Superior temporal gyrus (tissue), 1 donor: ENCODE measurements at regions not wholly inside any gene's neighbourhood (a gene's known extent, or its start where the extent isn't known, plus 50 kb on each side); places are given as distances from the start of the nearest gene placed in this dataset.
"Not testable (repeated sequence)": the region's sequence is repeated elsewhere in the genome, so short reads cannot be mapped to it uniquely, and the experiment has no call there.

Source experiments
- DNase-seq: peaks from one replicate; pipeline ENCODE4 v3.0.0-alpha.2; 2016; ENCODE audit errors: extremely low spot score

DNA sequence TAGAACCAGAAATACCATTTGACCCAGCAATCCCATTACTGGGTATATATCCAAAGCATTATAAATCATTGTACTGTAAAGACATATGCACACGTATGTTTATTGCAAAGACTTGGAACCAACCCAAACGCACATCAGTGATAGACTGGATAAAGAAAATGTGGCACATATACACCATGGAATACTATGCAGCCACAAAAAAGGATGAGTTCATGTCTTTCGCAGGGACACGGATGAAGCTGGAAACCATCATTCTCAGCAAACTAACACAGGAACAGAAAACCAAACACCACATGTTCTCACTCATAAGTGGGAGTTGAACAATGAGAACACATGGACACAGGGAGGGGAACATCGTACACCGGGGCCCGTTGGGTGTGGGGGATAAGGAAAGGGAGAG, 242.2 kb downstream of the ACTR3 start:
- DNase-seq: not testable (repeated sequence)

DNA sequence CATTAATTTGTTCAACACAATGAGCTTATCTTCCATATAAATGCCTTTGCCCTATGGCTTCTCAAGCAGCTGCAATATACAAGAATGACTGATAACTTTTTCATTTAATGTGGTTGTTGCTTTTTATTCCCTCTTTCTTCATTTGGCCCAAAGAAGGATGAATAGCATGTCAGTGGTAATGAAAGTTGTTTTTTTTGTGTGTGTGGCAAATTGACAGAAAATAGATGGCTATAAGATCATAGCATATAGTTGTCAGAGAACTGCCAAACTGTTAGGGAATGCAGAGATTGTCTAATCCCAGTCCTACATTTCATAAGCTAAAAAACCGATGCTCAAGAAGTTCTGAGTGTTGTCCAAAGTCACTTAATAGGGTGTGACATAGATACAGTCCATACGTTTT, 244.3 kb downstream of the ACTR3 start:
- DNase-seq: no peak

DNA sequence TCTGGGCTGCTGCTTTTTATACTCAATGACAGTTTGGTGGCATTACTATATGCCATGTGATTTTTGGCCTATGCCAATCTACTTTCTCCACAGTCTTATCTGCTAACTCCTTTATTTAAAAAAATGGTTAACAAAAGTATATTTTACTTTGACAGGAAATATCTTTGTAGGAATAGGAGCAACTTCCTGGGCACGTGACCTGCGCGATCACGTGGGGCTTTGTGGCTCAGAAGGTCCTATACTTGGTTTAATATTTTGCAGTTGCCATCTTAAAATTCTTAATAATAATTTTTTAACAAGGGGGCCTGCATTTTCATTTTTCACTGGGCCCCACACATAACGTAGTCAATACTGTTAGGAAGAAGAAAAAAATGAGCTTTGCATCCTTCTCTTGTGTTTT, 249.7 kb downstream of the ACTR3 start:
- no peak for DNase-seq

DNA sequence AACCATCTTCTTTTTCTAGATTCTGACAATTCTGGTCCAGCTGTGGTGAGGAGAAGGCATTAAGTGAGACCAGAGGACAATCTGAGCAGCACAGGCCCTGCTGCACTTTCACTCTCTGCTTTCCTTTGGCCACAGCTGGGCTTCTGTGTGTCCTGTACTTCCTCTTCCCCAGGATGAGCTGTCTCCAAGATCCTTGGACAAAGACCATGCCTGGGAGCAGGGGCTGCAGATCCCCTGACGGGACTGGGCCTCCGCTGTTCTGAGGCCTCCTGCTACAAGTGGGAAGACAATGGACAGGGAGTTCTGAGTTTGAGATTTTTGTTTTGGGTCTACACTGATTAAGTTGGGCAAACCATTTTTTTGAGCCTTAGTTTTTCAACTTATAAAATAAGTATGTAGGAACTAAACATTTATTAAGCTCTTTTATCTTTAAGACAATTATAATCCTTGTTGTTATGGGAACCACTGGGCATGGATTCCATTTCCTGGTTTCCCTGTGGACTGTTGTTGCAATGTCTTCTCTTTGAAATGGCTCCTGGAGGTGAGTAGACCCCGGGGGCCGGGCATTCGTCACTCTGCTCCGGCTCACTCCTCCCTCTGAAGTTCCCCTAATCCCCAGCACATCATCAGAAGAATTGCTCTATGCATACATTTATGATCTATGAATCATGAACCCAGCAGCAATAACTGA, 266.6 kb downstream of the ACTR3 start:
- DNase-seq: no peak

DNA sequence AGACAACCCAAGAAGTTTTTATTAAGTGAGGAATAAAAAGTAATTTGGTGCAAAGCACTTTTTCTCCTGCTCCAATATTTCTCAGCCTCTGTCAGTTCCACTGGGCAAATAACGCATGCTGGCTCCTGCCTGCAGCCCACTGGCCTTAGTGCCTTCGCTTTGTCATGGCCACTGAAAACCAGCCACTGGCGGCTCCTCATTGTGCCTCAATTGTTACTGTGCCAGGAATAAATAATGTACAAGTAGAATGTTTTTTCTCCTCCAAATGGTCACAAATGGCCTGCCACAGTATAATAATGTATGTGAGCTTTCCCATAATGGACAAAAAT, 267.1 kb downstream of the ACTR3 start:
- no peak for DNase-seq

DNA sequence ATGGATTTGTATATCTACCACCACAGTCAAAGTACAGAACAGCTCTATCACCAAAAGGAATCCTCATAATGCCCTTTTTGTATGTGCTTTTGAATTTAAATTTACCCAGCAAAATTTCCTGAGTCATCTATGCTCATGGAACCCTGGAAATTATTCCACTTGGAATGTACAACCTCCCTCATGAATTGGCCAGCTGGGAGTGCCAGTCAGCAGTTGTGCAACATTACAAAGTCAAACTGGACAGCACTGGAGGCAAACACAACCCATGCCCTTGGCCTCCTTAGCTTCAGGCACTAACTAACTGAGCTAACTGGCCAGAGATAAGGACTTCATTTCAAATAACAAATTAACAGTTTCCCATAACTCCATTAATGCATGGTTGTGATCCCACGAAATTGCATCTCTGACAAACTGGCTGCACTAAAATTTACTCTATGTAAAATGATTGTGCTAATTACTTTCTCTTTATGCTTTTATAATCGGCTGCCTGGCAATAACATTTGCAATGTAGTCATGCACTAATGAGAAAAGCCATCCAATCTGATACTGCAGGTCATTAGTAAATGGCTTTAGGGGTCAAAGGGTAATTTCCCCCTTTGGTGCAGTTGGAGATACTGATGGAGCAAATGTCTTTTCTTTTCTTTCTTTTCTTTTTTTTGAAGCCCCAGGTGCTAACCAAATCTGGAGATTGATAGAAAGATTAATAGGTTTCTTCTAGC, 270.5 kb downstream of the ACTR3 start:
- DNase-seq: no peak

DNA sequence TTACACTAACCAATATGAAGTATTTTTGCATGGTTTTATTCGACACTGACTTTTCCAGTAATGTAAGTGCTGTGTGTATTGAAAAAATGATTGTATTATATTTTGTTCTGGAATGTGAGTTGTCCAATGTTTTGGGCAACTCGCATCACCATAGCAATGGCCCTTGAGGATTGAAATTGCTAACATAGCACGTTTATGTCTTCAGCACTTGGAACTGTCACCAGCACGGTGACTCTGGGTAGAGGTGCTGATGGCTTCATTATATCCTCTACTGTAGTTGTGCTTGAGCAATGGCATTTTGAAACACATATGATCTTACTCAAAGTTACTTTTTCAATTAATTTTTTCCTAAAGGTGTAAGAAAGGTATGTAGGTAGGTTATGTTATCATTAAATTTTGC, 271.5 kb downstream of the ACTR3 start:
- no peak for DNase-seq

DNA sequence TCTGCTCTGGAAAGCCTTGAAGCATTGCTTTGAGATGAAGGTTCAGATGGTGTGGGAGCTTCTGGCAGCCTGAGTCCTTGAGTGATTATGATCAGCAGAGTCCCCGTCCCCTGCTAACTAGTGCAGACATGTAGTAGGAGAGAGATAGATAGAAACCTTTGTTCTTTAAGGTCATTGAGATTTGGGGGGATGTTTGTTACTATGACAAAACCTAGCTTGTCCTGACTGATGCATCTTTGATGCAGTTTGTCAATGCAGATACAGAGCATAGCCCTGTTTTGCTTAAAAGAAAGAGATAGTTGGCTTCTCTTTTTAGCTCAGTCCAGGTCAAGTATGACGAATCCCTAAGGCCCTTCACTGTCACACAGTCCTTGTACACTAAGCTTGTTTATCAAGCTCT, 274.6 kb upstream of the DPP10 start:
- no peak for DNase-seq

DNA sequence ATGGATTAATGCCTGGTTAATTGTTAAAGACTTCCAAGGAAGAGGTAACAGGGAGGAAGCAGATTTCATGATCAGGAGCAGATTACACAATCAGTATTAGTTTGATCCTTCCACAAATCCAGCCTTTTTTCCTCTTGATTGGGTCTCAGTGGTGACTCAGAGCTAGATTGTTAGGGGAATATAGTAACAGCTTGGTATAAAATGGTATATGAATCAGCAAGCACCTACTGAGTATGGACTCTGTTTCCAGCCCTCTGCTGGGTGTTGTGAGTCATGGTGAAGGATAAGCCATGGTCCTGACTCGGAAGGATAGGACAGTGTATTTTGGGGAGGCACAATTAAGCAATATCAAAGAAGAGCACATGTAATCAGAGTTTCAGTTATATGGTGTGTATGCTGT, 272.4 kb upstream of the DPP10 start:
- no peak for DNase-seq

DNA sequence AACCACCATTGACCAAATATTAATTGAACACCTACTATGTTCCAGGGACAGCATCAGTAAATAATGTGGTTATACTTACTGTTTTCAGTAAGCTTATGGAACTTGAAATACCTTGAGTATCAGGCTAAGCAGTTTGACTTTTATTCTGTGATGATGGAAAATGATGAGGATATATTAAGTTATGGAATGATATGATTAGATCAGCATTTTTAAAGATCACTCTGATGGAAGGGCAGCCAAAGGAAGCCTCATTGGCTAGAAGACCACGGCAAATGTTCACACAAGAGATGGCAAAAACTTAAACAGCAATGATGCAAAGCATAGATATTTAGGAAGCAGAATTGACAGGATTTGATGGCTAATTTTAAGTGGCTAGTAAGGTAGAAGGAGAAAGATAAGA, 266.9 kb upstream of the DPP10 start:
- no peak for DNase-seq

DNA sequence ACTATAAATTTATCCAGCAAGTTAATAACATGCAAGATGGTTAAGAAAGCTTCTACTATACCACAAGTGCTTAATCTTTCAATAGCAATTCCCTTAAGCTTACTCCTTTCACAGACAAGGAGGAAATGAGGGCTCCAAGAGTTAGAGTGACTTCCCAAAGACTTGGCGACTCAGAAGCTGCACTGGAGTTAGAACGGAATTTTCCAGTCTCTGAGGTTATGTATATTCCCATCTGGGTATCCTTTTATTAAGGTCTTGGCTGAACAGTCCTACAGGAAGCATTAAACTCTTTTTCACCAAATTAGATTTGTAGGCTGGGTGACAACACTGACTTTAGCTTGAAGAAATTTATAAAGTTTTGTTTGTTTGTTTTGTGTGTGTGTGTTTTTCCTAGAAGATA, 256.9 kb upstream of the DPP10 start:
- DNase-seq: no peak

DNA sequence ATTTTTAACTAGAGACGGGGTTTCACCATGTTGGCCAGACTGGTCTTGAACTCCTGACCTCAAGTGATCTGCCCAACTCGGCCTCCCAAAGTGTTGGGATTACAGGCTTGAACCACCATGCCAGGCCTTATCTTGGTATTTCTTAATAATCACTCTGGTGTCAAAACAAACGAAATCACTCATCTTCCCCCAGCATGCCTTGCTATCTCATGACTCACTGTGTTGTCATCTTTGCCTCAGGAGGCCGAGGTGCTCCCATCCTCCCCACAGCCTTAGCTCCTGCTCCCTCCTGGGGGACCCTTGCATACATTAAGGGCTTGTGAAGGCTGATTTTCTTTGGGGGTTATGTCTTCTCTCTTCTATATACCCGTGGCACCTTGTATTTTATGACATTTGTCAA, 250.1 kb upstream of the DPP10 start:
- DNase-seq: no peak

DNA sequence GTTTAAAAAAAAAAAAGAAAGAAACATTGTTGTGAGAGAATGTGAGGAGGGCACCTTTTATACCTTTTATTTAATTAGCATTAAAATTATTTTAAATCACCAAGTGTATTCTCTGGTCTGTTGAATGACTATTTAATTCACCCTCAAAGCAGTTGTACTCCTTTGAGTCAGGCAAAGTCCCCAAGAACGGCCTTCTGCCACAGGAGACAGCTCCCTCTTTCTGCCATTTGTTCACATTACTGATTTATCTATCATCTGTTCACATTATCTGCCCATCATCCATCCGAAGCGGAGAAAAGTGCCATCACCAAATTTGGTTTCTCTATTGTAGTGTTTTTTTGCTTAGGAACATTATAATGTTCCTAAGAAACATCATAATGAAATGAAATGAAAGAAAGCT, 240.7 kb upstream of the DPP10 start:
- DNase-seq: no peak

DNA sequence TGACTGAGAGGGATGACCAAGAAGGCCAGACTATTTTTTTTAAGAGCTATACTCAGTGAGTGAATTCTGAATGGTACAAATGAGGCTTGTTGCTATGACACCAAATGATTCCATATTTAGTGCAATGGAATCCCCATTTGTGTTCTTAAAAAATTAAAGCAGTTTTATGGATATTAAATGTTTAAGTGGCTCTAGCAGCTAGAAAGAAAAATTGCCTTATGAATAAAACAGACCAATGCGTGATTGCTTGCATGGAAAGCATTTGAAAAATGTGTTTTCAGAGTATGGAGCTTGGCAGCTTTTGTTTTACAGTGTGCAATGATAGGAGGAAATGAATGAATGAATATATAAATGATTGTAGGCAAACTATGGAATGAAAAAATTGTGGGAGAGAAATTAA, 238.8 kb upstream of the DPP10 start:
- DNase-seq: no peak

DNA sequence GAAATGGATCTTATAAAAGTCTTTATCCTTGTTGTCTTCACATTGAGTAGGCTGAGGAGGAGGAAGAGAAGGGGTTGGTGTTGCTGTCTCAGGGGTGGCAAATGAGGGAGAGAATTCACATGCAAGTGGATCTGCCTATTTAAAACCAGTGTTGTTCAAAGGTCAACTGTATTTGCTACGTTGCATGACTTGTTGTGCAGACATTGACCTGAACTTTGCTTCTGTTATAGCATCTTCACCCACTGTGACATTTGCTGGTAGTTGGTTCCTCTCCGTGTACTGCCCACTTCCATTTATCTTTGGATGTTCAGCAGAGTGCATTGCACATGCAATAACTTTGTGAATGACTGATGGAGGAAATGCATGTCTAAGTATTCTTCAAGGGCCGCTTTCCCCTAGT, 228.6 kb upstream of the DPP10 start:
- no peak for DNase-seq

DNA sequence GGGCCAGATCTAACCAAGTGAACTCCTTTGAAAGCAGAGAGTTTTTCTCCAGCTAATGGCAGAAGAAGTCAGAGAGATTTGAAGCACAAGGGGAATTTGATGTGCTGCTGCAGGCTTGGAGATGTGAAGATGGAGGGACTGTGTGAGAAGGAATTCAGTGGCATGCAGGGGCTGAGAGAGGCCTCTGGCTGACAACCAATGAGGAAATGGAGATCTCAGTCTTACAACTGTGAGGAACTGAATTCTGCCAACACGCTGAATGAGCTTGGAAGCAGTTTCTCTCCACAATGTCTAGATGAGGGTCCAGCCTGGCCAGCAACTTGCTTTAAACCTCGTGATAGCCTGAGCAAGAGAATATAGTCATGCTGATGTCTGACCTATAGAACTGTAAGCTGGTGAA, 224.1 kb upstream of the DPP10 start:
- DNase-seq: no peak

DNA sequence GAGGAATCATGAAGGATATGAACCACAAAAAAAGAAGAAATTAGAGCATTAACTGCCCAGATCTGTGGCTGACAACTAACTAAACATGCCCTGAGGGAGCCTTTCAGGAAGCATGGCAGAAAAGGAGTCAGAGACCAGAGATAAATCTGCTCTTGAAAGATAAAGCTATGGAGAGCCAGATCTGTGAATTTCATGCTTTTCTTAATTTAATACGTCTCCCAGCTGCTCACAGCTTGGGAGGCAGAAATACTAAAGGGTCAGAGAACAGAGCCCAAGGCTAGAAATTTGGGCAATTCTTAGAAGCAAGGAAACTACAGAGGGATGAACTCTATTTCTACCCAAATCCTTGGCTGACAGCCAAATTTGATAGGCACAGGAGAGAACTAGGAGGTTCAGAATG, 223.0 kb upstream of the DPP10 start:
- no peak for DNase-seq

DNA sequence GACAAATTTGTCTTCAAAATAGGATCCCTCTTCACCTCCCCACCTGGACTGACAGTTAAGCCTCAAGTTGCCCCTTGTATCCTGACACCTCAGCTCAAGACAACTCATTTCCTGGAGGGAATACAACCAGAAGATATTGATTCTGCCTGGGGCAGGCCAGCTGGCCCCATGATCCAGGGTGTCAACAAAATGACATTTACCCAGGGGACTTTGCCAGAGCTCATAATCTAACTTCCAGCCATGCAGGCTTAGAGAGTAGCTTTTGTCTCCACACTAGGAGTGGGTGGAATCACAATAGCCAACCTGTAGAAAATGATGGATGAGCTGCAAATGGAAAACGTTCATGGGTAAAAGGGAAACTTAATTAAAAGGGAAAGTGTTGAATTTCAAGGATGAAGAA, 220.1 kb upstream of the DPP10 start:
- DNase-seq: no peak

DNA sequence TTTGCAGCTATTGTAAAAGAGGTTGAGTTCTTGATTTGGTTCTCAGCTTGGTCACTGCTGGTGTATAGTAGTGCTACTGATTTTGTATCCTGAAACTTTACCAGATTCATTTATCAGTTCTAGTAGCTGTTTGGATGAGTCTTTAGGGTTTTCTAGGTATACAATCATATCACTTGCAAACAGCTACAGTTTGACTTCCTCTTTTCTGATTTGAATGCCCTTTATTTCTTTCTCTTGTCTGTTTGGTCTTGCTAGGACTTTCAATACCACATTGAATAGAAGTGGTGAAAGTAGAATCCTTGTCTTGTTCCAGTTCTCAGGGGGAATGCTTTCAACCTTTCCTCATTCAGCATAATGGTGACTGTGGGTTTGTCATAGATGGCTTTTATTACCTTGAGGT, 210.5 kb upstream of the DPP10 start:
- no peak for DNase-seq

DNA sequence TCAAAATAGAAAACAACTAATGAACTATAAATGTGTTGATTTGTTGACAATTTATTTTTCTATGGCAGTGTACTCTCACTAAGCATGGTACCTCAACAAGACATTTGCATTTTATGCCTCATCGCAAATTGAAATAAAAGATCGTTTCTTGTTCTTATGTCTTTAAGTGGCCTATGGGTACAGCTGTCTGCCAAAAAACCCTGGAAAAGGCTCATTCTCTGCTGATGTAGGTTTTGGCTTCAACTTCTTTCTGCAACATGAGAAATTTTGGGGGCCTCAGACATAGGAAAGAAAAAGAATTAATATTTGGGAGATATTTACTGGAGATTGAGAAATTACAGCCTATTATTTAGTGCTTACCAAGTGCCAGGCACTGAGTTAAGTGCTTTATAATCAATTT, 205.1 kb upstream of the DPP10 start:
- DNase-seq: no peak

DNA sequence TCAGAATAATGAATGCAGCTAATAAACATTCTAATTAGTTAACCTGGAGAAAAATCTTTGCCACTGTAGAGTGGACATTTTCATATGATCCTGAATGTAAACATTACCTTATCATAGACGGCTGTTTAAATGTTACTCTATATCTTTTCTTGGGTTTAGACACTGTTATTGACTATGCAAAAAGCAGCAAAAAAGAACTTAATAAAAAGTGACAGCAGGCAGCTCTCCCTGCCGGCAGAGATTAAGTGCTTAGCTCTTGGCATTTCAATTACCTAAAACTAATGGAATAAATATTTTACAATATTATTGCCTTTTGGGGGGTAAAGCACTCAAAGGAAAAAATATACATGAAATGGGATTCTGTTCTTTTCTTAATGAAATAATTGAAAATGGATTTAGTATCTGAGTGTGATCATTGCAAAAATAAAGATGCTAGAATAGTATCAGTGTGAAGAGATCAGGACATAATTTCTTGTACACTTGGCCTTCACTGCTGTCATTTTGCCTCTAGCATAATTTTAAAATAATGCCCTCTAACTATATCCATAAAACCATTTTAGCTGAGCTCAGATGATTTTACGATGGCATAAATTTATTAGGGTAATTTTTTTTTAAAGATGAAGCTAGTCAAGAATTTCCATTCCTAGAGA, 203.4 kb upstream of the DPP10 start:
- no peak for DNase-seq

DNA sequence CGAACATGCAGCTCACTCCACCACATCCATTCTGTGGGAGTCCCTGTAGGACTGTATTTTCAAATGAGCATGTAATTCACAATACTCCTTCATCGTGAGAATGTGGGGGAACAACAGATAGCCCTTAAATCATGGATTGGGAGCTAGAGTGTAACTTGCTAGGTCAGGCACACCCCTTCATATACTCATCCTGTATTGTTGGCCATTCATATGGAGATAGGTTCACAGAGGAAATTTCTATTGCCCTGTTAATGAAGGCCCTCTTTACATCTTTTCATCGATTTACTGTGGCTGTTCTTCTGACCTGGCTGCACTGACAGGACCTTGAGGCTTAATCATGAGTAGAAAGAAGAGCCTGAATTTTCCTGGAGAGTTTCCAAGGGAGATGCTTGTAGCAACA, 193.8 kb upstream of the DPP10 start:
- DNase-seq: no peak

DNA sequence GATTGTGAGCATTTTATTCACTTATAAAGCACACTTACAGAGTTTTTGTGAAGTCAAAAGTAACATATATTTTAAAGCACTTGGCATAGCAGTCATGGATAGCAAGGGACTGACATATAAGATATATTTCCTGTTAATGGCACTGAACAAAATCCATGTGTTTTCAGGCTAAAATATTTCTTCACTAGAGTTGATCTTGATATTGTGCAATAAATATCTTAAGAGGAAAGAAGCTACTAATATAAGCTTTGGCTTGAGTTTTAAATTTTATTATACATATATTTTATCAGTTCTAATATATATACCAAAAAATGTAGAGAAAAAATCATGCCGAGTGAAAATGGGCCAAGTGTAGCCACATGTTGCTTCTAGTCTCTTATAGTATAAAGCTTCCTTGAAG, 189.7 kb upstream of the DPP10 start:
- no peak for DNase-seq

DNA sequence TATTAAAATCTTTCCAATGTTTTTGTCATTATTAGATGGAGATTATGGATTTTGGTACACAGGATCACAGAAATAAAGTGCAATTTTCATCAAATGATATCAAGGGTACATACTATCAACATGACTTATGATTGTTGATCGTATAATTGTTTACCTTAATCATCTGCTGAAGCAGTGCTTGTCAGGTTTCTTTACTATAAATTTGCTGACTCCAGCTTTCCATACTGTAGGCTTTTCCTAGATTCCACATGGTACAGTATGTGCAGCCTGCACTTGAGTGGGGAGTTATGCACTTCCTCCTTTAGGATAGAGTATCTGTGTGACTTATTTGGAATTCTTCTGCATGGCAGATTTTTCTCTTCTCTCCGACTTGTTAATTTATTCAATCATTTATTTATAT, 187.6 kb upstream of the DPP10 start:
- DNase-seq: no peak
